SK-N-SH treated with all-trans-retinoic acid at 6 μM for 48 hours (cell line): ENCODE measurements at regions not wholly inside any gene's neighbourhood (a gene's known extent, or its start where the extent isn't known, plus 50 kb on each side); places are given as distances from the start of the nearest gene placed in this dataset.

ENCODE experiments used
- CREB5 ChIP-seq: fragments of 250-450 bp; sonication (Bioruptor Pico); IDR thresholded peaks from 2 replicates; pipeline ENCODE4 v1.5.1; 2020; ENCODE audit warnings: low read depth, mild to moderate bottlenecking, moderate library complexity
- ESRRG ChIP-seq: fragments of 250-450 bp; sonication (Bioruptor Pico); IDR thresholded peaks from 2 replicates; pipeline ENCODE4 v1.6.1; 2021; ENCODE audit warnings: mild to moderate bottlenecking
- TCF4 ChIP-seq: fragments of 250-450 bp; sonication (Bioruptor Pico); IDR thresholded peaks from 2 replicates; pipeline ENCODE4 v1.8.0; 2021; ENCODE audit warnings: mild to moderate bottlenecking, moderate library complexity, borderline replicate concordance
- TSHZ2 ChIP-seq: fragments of 250-450 bp; sonication (Bioruptor Pico); IDR thresholded peaks from 2 replicates; pipeline ENCODE4 v1.5.0; 2020; ENCODE audit warnings: mild to moderate bottlenecking, moderate library complexity
- ZC3H10 ChIP-seq: fragments of 250-450 bp; sonication (Bioruptor Pico); IDR thresholded peaks from 2 replicates; pipeline ENCODE4 v1.5.1; 2021; ENCODE audit warnings: mild to moderate bottlenecking, moderate library complexity
- ZNF8 ChIP-seq: fragments of 450-650 bp; formaldehyde crosslinking; IDR thresholded peaks from 2 replicates; pipeline ENCODE4 v1.5.0; 2020; ENCODE audit warnings: mild to moderate bottlenecking, moderate library complexity
- TF ChIP-seq, protein P1 (sequence below): fragments of 250-450 bp; sonication (Bioruptor Pico); IDR thresholded peaks from 2 replicates; pipeline ENCODE4 v1.5.1; 2021; ENCODE audit warnings: mild to moderate bottlenecking, moderate library complexity
- TF ChIP-seq, protein P2 (sequence below): fragments of 250-450 bp; sonication (Bioruptor Pico); IDR thresholded peaks from 2 replicates; pipeline ENCODE4 v1.8.0; 2020; ENCODE audit warnings: mild to moderate bottlenecking, moderate library complexity, borderline replicate concordance

GRCh38 chr9:7239708-7240107 lies 481.9 kb downstream of the KDM4C start:
- no peak for TF ChIP-seq ZNF8
- TF ChIP-seq, protein P1, sequence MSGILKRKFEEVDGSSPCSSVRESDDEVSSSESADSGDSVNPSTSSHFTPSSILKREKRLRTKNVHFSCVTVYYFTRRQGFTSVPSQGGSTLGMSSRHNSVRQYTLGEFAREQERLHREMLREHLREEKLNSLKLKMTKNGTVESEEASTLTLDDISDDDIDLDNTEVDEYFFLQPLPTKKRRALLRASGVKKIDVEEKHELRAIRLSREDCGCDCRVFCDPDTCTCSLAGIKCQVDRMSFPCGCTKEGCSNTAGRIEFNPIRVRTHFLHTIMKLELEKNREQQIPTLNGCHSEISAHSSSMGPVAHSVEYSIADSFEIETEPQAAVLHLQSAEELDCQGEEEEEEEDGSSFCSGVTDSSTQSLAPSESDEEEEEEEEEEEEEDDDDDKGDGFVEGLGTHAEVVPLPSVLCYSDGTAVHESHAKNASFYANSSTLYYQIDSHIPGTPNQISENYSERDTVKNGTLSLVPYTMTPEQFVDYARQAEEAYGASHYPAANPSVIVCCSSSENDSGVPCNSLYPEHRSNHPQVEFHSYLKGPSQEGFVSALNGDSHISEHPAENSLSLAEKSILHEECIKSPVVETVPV (CRISPR knock-in tag): no peak
- TF ChIP-seq CREB5 (CRISPR knock-in tag): no peak
- TF ChIP-seq, protein P2, sequence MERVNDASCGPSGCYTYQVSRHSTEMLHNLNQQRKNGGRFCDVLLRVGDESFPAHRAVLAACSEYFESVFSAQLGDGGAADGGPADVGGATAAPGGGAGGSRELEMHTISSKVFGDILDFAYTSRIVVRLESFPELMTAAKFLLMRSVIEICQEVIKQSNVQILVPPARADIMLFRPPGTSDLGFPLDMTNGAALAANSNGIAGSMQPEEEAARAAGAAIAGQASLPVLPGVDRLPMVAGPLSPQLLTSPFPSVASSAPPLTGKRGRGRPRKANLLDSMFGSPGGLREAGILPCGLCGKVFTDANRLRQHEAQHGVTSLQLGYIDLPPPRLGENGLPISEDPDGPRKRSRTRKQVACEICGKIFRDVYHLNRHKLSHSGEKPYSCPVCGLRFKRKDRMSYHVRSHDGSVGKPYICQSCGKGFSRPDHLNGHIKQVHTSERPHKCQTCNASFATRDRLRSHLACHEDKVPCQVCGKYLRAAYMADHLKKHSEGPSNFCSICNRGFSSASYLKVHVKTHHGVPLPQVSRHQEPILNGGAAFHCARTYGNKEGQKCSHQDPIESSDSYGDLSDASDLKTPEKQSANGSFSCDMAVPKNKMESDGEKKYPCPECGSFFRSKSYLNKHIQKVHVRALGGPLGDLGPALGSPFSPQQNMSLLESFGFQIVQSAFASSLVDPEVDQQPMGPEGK (CRISPR knock-in tag): no peak
- TF ChIP-seq ESRRG (CRISPR knock-in tag): no peak
- TF ChIP-seq TCF4 (CRISPR knock-in tag): no peak
- TF ChIP-seq TSHZ2 (CRISPR knock-in tag): no peak
- TF ChIP-seq ZC3H10 (CRISPR knock-in tag): no peak
